ENCODE measurements at regions not wholly inside any gene's neighbourhood (a gene's known extent, or its start where the extent isn't known, plus 50 kb on each side); places are given as distances from the start of the nearest gene placed in this dataset.
"Not testable (repeated sequence)": the region's sequence is repeated elsewhere in the genome, so short reads cannot be mapped to it uniquely, and the experiment has no call there.

DNA sequence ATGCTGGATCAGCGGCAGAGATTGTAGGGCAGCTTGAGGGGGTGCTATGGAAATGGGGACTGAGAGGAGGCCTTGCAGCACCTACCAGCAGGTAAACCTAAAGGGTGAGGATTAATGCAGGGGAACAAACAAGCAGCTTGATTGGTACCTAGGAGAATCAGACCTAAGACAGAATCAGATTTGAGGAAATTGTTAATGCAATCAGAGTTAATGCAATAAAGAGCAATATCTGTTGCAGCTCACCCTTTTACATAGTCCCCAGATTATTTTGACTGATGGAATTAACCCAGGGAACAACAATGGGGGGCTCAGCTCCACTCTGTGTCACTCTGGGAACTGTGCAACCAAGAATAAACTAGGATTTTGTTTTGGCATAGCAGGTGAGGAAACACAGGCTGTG, 64.5 kb downstream of the ZC3H11B start:
- RAD21 ChIA-PET (ENCODE audit: low non-redundant PET in 1 of 2, low total read pairs in 2 of 2, uncharacterized antibody in 2 of 2, unreplicated experiment in 2 of 2) = no interaction called here
- no peaks in the 10 kb centered on the region for H3K79me2 ChIP-seq (ENCODE audit: insufficient read depth, low read length)
- no peak overlapping the region for H3K4me3 ChIP-seq (replicated peaks in 1 of 2; ENCODE audit: low read depth in 1 of 2, low read length in 2 of 2)
- no peaks in the 10 kb centered on the region for H3K27me3 ChIP-seq (ENCODE audit: insufficient read depth, low read length)
- H3K9ac ChIP-seq (ENCODE audit: low read length) = no peak overlapping the region
- no peak overlapping the region for H3K4me2 ChIP-seq (ENCODE audit: low read length)
- intact Hi-C loops (cut with micrococcal nuclease) = no loop called here
- no peak for DNase-seq (ENCODE audit: low read depth, low spot score)
- H3K36me3 ChIP-seq (ENCODE audit: control insufficient read depth in 1 of 2, insufficient read depth in 2 of 2, low read length in 2 of 2) = no peaks in the 10 kb centered on the region
- POLR2A ChIA-PET = no interaction called here
- no peak overlapping the region for H3K27ac ChIP-seq (ENCODE audit: low read depth, low read length)
- BruUV-seq (replicated peaks) = no TSS peak
- H3K9me2 ChIP-seq (ENCODE audit: insufficient read depth) = no peaks in the 10 kb centered on the region
- TF ChIP-seq FOSL1 (IDR thresholded peaks at IDR 0.05; ENCODE audit: low read depth) (no peak), EZH2 (IDR thresholded peaks at IDR 0.05) (no peak), ELF1 (IDR thresholded peaks at IDR 0.05; ENCODE audit: borderline replicate concordance, low read depth) (no peak), SP1 (IDR thresholded peaks at IDR 0.05; ENCODE audit: low read depth) (no peak), TCF7L2 (IDR thresholded peaks at IDR 0.05; ENCODE audit: borderline replicate concordance, extremely low read depth, insufficient read depth, insufficient read length) (no peak), SRF (IDR thresholded peaks at IDR 0.05; ENCODE audit: low read depth) (no peak), EGR1 (IDR thresholded peaks at IDR 0.05; ENCODE audit: low read depth) (no peak), YY1 (IDR thresholded peaks at IDR 0.05; ENCODE audit: extremely low read depth, insufficient replicate concordance, low read depth, low read length) (no peak)
- TF ChIP-seq, protein P1, sequence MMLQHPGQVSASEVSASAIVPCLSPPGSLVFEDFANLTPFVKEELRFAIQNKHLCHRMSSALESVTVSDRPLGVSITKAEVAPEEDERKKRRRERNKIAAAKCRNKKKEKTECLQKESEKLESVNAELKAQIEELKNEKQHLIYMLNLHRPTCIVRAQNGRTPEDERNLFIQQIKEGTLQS (IDR thresholded peaks at IDR 0.05) = no peak
- H3K9me3 ChIP-seq (ENCODE audit: control insufficient read depth in 1 of 2, insufficient read depth in 1 of 2, low read depth in 1 of 2, low read length in 2 of 2) = no peaks in the 10 kb centered on the region
- H3K4me1 ChIP-seq (ENCODE audit: control insufficient read depth in 1 of 2, insufficient read depth in 2 of 2, low read length in 2 of 2) = no peaks in the 10 kb centered on the region
- no peak overlapping the region for H2AFZ ChIP-seq (ENCODE audit: low read depth, low read length, poor library complexity, severe bottlenecking)
- ATAC-seq = no peak
- H4K20me1 ChIP-seq (ENCODE audit: insufficient read depth) = no peaks in the 10 kb centered on the region
- CTCF ChIA-PET = no interaction called here

DNA sequence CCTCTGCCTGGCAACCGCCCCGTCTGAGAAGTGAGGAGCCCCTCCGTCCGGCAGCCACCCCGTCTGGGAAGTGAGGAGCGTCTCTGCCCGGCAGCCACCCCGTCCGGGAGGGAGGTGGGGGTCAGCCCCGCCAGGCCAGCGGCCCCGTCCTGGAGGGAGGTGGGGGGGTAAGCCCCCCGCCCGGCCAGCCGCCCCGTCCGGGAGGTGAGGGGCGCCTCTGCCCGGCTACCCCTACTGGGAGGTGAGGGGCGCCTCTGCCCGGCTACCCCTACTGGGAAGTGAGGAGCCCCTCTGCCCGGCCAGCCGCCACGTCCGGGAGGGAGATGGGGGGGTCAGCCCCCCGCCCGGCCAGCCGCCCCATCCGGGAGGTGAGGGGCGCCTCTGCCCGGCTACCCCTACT, 67.1 kb downstream of the ZC3H11B start:
- DNase-seq (ENCODE audit: low read depth, low spot score); H3K4me3 ChIP-seq (replicated peaks in 1 of 2; ENCODE audit: low read depth in 1 of 2, low read length in 2 of 2); H3K9me3 ChIP-seq (ENCODE audit: control insufficient read depth in 1 of 2, insufficient read depth in 1 of 2, low read depth in 1 of 2, low read length in 2 of 2); BruUV-seq (replicated peaks); POLR2A ChIA-PET; ATAC-seq; H3K9ac ChIP-seq (ENCODE audit: low read length); RAD21 ChIA-PET (ENCODE audit: low non-redundant PET in 1 of 2, low total read pairs in 2 of 2, uncharacterized antibody in 2 of 2, unreplicated experiment in 2 of 2); H3K79me2 ChIP-seq (ENCODE audit: insufficient read depth, low read length); H3K4me1 ChIP-seq (ENCODE audit: control insufficient read depth in 1 of 2, insufficient read depth in 2 of 2, low read length in 2 of 2); intact Hi-C loops (cut with micrococcal nuclease); H3K4me2 ChIP-seq (ENCODE audit: low read length); H3K36me3 ChIP-seq (ENCODE audit: control insufficient read depth in 1 of 2, insufficient read depth in 2 of 2, low read length in 2 of 2); H3K9me2 ChIP-seq (ENCODE audit: insufficient read depth); H3K27me3 ChIP-seq (ENCODE audit: insufficient read depth, low read length); H4K20me1 ChIP-seq (ENCODE audit: insufficient read depth); CTCF ChIA-PET; H3K27ac ChIP-seq (ENCODE audit: low read depth, low read length); H2AFZ ChIP-seq (ENCODE audit: low read depth, low read length, poor library complexity, severe bottlenecking): not testable (repeated sequence)

Measured in HCT116 (cell line).